Effector CD8-positive, alpha-beta T cell (primary cell): ENCODE measurements at regions not wholly inside any gene's neighbourhood (a gene's known extent, or its start where the extent isn't known, plus 50 kb on each side); places are given as distances from the start of the nearest gene placed in this dataset.
"Not testable (repeated sequence)": the region's sequence is repeated elsewhere in the genome, so short reads cannot be mapped to it uniquely, and the experiment has no call there.

Experiments
- DNase-seq: peaks from one replicate; lab custom pipeline; 2025; lab: John Stamatoyannopoulos, UW

DNA sequence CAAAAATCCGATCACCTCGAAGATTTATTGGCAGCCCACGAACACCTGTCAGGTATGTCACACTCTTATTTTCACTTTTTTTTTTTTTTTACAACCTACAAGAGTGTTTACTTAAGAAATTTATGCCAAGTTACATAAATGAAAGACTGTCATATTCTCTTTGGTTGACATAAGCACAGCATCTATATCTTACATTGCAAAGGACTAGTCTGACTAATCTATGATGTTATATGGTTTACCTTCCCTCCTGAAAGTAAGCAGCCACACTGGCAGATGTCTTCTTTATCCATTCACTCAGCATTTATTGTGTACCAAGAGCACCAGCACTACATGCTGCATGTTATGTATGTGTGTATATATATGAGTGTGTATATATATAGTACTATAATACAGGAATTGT, 156.3 kb downstream of the CDRT15L2 start:
- DNase-seq = no peak

DNA sequence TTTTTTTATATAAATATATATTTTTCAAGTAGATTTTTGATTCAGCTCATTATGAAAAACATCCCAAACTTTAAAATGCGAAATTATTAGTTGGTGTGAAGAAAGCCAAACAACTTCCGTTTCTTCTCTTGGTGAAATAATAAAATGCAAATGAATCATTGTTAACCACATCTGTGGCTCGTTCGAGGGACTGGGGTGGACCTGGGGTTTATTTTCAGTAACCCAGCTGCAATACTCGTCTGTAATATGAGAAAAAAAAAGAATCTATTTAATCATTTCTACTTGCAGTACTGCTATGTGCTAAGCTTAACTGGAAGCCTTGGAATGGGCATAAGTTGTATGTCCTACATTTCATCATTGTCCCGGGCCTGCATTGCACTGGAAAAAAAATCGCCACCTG, 158.1 kb downstream of the CDRT15L2 start:
- not testable (repeated sequence) for DNase-seq

DNA sequence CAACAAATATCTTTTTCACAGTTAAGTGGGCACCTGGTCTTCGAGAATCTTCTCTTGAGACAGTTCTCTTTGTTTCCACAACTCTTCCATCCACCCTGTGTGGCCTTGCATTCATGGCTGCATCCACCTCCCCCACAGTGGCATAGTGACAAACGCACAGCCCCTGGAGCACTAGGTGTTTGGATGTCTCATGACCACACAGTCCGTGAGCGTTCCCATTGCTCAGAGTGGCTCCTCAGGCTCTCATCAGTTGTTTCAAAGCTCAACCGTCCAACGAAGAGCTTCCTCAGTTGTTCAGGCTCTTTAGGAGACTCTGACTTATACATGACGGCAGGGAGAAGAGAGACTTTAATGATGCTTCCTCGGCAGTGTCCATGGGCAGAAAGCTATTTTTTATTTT, 191.6 kb downstream of the CDRT15L2 start:
- no peak for DNase-seq

DNA sequence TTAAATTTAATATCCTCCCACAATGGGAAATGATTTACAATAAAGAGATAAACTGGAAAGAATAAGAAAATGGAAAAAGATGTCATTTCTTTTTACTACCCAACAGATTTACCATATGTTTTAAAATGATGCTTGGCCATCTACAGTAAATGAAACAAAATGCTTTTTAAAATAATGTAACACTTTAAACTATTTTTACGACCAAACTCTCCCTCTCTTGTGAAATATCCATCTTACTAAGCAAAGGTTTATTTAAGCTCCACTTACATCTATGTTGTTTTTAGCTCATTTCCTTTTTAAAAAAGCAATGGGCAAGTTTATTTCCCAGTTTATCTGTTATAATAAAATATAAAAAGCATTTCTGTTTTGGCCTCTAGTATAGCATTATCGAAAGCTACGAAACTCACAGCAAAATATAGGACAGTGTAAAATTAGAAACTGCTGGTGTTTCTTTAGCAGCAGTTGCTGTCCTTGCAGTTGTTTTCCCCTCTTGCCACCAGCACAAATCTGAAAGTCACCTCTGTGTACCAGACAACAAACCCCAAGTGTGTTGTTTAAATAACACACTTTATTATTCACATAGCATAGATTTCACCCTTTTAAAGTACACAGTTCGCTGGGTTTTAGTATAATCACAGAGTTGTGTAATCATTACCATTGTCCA, 195.1 kb downstream of the CDRT15L2 start:
- DNase-seq = no peak

DNA sequence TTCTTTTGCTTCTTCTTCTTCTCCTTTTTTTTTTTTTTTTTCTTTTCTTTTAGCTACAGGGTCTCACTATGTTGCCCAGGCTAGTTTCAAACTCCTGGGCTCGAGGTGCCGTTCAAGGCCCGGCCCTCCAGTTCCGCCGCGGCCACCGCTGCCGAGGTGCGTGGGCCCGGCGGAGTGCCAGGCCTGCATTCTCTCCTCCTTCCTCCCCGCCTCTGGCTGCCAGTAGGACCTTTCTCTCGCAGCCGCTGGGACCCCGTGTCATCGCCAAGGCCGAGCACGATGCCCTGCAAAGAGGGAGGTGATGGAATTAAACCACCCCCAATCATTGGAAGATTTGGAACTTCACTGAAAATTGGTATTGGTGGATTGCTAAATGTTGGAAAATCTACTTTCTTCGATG, 195.8 kb downstream of the CDRT15L2 start:
- DNase-seq = no peak

DNA sequence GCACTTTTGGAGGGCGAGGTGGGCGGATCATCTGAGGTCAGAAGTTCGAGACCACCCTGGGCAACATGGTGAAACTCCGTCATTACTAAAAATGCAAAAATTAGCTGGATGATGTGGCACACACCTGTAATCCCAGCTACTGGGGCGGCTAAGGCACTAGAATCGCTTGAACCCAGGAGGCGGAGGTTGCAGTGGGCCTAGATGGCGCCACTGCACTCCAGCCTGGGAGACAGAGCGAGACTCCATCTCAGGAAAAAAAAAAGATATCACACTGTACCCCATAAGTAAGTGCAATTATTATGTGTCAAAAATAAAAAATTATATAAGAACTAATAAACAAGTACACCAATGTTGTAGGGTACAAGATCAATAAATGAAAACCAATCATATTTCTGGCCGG, 200.0 kb downstream of the CDRT15L2 start:
- no peak for DNase-seq

DNA sequence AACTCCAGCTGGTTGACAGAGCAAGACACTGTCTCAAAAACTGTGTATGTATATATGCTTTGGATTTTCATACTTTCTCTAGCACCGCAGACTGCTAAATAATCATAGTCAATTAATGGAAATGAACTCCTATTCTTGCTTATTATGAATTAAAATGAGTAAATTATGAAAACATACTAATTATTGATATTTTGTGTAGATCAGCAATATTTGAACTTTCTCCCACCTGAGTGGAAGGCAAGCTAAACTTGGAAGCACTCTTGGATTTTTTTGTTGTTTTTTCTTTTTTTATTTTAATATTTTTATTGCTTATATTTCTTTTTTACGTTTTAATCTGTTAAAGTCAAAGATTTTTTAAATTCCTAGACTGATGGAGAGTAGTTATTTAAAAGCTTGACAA, 201.7 kb downstream of the CDRT15L2 start:
- DNase-seq = no peak

DNA sequence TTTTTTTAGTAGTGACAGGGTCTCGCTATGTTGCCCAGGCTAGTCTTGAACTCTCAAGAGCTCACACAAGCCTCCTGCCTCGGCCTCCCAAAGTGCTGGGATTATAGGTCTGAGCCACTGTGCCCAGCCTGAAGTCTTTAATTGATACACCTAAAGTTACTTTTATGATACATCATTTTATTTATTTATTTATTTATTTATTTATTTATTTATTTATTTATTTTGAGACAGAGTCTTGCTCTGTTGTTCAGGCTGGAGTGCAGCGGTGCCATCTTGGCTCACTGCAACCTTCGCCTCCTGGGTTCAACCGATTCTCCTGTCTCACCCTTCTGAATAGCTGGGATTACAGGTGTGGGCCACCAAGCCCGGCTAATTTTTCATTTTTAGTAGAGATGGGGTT, 202.3 kb downstream of the CDRT15L2 start:
- not testable (repeated sequence) for DNase-seq

DNA sequence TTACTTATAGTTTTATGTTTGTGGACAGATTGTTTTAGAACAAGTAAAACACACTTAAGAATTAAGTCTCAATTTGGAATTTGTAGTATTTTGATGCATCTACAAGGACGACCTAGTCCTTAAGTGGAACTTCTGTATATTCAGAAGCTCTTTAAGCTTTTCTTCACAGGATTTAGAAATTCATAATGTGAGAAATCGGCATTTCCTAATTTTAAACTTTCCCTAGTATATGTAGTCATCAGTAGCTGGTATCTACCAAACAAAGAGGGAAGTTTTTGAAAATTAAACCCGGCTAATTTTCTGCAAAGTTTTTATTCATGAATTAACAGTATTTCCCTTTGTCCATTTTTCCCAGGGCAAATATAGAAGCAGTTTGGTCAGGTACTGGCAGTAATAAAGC, 203.6 kb downstream of the CDRT15L2 start:
- DNase-seq = no peak

DNA sequence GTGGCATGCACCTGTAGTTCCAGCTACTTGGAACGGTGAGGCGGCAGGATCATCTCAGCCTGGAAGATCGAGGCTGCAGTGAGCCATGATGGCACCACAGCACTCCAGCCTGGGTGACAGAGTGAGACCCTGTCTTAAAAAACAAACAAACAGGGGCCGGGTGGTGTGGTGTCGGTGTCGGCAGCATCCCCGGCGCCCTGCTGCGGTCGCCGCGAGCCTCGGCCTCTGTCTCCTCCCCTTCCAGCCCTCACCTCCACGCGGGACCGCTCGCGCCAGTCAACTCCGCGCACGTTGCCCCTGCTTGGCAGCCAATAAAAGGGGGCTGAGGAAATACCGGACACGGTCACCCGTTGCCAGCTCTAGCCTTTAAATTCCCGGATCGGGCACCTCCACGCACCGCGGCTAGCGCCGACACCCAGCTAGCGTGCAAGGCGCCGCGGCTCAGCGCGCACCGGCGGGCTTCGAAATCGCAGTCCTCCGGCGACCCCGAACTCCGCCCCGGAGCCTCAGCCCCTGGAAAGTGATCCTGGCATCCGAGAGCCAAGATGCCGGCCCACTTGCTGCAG, 204.7 kb downstream of the CDRT15L2 start:
- DNase-seq = no peak

DNA sequence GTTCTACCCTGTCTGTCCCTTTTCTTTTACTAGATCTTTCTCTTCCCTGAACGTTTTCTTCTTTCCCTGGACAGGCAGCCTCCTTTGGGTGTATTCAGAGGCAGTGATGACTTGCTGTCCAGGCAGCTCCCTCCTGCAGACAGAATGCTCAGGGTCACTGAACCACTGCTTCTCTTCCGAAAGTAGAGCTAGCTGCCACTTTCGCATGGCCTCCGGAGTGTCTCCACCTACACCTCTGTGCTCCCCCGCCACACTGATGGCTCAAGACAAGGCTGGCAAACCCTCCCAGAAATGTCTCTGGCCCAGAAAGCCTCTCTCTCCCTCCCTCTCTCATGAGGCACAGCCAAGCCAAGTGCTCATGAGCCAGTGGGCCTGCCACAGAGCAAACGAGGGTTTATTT, 207.8 kb downstream of the CDRT15L2 start:
- DNase-seq = no peak

DNA sequence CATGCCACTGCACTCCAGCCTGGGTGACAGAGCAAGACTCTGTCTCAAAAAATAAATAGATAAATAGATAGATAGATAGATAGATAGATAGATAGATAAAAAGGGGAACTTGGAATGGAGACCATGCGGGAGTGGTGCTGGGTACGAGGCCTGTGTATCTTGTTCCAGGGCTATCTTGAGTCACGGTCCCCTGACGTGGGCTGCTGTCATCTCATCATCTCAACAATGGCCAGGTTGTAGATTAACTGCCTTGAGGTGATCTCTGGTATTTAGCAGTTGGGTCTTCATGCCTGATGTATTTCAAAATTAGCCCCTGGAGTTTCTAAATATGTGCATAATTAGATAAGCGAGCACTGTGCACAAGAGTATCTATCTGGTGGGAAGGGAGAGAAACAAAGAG, 212.1 kb downstream of the CDRT15L2 start:
- DNase-seq = no peak

DNA sequence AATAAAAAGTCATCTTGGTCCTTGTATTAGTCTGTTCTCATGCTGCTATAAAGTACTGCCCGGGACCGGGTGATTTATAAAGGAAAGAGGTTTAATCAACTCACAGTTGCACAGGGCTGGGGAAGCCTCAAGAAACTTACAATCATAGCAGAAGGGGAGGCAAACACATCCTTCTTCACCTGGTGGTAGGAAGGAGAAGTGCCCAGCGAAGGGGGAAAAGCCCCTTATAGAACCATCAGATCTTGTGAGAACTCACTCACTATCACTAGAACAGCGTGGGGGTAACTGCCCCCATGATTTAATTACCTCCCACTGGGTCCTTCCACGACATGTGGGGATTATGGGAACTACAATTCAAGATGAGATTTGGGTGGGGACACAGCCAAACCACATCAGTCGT, 215.0 kb downstream of the CDRT15L2 start:
- DNase-seq = not testable (repeated sequence)

DNA sequence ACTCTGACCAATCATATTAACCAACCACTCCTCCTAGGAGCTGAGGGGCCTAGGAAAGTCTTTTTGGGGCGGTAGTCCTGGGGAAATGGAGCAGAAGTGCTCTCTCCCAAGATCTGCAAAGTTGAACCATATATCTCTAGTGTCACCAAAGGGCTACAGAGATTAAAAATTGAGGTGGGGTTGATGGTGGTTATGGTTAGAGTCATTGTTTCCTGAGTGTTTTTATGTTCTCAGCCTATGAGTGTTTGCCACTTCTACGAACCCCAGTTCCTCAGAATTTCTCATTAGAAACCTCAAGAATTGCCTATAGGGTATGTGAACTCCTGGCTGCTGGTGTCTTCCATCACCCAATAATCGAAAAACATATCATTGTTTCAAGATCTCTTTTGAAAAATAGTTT, 217.8 kb downstream of the CDRT15L2 start:
- DNase-seq = no peak

DNA sequence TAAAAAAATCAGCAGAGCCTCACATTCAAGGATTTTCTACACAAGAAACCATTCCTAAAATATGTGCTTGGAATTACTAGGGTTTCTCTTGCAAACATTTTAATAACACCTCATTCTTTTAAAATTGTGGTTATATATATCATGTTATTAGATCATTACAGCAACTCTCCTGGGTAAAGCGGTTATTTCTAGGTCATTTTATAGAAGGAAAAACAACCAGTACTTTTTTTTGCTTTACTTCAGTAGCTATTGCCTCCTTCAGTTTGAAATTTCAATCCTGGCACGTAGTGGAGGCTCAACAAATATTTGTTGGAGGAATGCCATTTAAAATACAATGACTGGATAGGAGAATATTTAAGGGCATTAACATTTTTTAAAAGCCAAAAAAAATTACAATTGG, 220.6 kb downstream of the CDRT15L2 start:
- no peak for DNase-seq

DNA sequence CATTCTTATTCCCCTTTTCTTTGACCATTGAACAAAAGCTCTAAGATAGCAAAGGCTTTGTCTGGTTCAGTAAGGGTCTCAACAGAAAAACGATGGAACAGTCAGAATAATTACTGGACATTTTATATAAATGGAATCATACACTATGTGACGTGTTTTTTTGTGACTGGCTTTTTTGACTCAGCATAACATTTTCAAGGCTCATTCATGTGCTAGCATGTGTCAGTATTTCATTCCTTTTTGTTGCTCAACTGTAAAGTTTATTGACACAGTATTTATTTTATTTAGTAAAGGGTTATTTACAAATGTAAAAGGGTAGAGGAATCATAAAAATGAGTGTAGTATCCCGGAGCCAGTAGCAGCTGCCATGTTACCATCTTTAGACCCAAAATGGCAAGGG, 226.2 kb downstream of the CDRT15L2 start:
- no peak for DNase-seq

DNA sequence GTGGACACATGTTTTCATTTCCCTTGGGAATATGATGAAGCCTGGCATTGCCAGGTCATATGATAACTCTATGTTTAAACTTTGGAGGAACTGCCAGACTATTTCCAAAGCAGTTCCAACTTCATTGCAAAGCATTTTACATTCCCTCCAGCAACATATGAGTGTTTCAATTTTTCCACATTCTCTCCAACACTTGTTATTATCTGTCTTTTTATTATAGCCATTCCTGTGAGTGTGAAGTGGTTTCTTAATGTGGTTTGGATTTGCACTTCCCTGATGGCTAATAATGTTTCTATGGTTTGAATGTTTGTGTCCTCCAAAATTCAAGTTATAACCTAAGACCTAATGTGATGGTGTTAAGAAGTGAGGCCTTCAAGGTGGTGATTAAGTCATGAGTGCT, 228.0 kb downstream of the CDRT15L2 start:
- not testable (repeated sequence) for DNase-seq

DNA sequence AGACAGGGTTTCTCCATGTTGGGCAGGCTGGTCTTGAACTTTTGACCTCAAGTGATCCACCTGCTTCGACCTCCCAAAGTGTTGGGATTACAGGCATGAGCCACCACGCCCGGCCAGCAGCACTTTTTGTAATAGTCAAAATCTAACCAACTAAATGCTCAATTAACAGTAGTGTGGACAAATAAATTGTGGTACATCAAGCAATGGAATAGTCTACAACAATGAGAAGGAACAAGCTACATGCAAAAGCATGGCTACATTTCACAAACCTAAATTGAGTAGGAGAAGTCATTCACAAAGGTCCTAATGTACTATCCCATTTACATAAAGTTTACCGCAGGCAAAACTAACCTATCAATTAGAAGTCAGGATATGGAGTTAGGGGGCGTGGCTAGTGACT, 227.4 kb downstream of the USP22 start:
- DNase-seq = not testable (repeated sequence)

DNA sequence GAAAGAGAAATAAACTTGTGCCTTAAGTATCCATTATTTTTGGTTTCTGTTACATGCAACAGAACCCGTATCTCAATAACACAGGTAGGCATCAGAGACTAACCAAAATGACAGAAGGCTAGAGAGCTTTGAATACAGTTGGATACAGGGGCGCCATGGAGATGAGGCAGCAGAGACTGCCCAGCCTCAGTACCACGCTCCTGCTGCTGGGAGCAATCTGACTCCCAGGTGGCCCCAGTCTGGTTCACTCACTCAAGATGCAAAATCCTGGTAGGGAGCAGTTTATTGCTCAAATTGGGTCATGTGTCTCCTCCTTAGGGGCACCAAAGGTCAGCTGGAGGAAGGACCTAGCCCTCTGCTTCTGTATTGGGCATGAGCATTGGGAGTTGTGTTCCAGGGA, 218.9 kb downstream of the USP22 start:
- DNase-seq = no peak

DNA sequence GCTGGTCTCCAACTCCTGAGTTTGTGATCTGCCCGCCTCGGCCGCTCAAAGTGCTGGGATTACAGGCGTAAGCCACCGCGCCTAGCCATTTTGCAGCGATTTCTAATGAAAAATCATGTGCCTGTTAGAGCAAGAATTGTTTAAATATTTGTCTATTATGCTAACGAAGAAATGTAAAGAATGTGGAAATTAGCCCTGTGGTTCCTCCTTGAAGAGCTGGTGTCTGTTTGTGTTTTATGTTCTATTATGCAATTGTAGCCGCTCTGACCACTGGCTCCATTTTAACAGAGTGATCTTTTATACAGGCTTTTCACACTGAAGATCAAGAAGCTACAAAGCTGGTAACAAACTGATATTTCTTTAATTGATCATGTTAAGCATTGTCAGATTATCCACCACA, 217.3 kb downstream of the USP22 start:
- DNase-seq = no peak

DNA sequence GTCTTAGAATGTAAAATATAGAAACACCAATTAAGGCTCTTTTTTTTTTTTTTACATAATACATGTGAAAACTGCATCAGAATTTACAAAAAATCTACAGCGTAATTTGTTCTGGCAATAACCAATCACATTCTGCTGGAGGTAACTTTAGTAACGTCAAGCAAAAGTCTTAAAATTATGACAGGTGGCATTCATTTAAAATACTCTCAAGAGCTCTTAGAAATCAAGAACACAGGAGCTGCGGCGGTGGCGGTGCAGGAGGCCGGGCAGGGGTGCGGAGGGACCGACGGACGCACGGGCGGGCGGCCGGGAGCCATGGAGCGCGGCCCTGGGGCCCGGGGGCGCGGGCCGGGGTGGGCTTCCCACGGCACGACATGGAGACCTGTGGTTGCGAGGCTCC, 202.4 kb downstream of the USP22 start:
- DNase-seq = not testable (repeated sequence)

DNA sequence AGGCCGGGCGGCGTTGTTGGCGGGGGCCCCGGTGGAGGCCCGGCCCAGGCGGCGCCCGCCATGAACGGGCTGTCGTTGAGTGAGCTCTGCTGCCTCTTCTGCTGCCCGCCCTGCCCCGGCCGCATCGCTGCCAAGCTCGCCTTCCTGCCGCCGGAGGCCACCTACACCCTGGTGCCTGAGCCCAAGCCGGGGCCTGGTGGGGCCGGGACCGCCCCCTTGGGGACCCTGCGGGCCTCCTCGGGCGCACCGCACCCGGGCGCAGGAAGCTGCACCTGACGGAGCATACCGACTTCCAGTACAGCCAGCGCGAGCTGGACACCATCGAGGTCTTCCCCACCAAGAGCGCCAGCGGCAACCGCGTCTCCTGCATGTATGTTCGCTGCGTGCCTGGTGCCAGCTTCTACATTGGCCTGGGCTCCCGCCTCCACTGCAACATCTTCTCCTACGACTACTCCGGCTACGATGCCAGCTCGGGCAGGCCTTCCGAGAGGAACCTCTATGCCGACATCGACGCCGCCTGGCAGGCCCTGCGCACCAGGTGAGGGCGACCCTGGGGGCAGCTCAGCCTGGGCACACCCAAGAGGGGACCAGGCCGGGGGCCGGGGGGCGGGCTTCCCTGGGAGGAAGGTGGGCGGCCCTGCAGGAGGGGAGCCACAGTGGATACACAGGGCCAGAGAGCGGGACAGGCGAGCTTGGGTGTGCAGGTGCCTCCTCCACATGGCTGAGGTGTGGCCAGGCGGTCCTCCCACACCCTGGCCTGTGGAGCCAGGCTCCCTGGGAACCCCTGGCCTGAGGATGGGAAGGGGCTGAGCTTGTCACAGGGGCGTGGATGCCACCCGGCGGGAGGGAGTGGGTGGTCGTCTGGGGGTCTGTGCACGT, 201.6 kb downstream of the USP22 start:
- DNase-seq = not testable (repeated sequence)

DNA sequence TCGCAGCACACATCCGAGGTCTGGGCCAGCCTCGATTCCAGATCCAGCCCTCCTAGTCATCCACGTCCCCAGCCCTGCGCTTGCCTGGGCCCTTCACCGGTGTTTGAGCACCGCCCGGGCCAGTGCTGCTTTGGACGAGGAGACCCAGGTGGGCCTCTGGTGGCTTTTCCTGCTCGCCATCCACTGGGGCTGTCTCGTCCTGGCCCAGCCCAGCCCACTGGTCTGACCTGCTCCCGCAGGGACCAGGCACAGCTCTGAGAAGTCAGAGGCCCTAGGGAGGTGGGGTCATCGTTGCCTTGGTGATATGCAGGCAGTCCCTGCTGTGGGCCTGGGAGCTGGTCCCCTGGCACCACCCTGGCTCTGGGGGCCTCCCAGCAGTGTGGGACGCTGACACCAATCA, 200.8 kb downstream of the USP22 start:
- not testable (repeated sequence) for DNase-seq
